GM21381 (cell line): ENCODE measurements at regions not wholly inside any gene's neighbourhood (a gene's known extent, or its start where the extent isn't known, plus 50 kb on each side); places are given as distances from the start of the nearest gene placed in this dataset.

Source experiments
- ATAC-seq: cut with Tn5 transposase; IDR thresholded peaks from one replicate; pipeline ENCODE4 v1.9.1; 2021; ENCODE audit warnings: mild to moderate bottlenecking, moderate library complexity; ENCODE audit not compliant: unreplicated experiment

- no peak for ATAC-seq
Observed at GRCh38 chr3:43970351-43970750, 271.3 kb upstream of the TOPAZ1 start.

- ATAC-seq: no peak
Observed at GRCh38 chr3:43970920-43971319, 270.8 kb upstream of the TOPAZ1 start.

- no peak for ATAC-seq
Observed at GRCh38 chr3:43971486-43971885, 270.2 kb upstream of the TOPAZ1 start.

GRCh38 chr3:43978708-43979107, 263.0 kb upstream of the TOPAZ1 start:
- ATAC-seq: no peak

GRCh38 chr3:43979645-43980044, 262.0 kb upstream of the TOPAZ1 start:
- ATAC-seq: no peak

- ATAC-seq: no peak
Observed at GRCh38 chr3:43994657-43995546, 246.8 kb upstream of the TOPAZ1 start.

GRCh38 chr3:43995547-43996378, 245.9 kb upstream of the TOPAZ1 start:
- ATAC-seq: no peak

- ATAC-seq: no peak
Observed at GRCh38 chr3:43996379-43997301, 245.0 kb upstream of the TOPAZ1 start.

- no peak for ATAC-seq
Observed at GRCh38 chr3:43997316-43997715, 244.4 kb upstream of the TOPAZ1 start.

GRCh38 chr3:43997788-43998369, 243.8 kb upstream of the TOPAZ1 start:
- no peak for ATAC-seq

- ATAC-seq: no peak
Observed at GRCh38 chr3:43998370-43998835, 243.3 kb upstream of the TOPAZ1 start.

GRCh38 chr3:43998836-43999727, 242.6 kb upstream of the TOPAZ1 start:
- ATAC-seq: peak; percentile 49

- ATAC-seq: no peak
Observed at GRCh38 chr3:43999728-44000319, 241.9 kb upstream of the TOPAZ1 start.

GRCh38 chr3:44000586-44000985, 241.1 kb upstream of the TOPAZ1 start:
- no peak for ATAC-seq

GRCh38 chr3:44001072-44001471, 240.6 kb upstream of the TOPAZ1 start:
- no peak for ATAC-seq

- no peak for ATAC-seq
Observed at GRCh38 chr3:44003801-44004200, 237.9 kb upstream of the TOPAZ1 start.

- no peak for ATAC-seq
Observed at GRCh38 chr3:44011680-44012079, 230.0 kb upstream of the TOPAZ1 start.

- no peak for ATAC-seq
Observed at GRCh38 chr3:44012160-44012899, 229.4 kb upstream of the TOPAZ1 start.
